ENCODE measurements at regions not wholly inside any gene's neighbourhood (a gene's known extent, or its start where the extent isn't known, plus 50 kb on each side); places are given as distances from the start of the nearest gene placed in this dataset.

GRCh38 chr6:21436625-21437024, 156.9 kb upstream of the SOX4 start:
- no peak for TF ChIP-seq POLR2AphosphoS5 (IDR thresholded peaks at IDR 0.05; ENCODE audit: low read depth)
- TF ChIP-seq CTCF (IDR thresholded peaks at IDR 0.05; ENCODE audit: insufficient read depth, low read length) = no peak
- TF ChIP-seq REST (IDR thresholded peaks at IDR 0.05; ENCODE audit: insufficient replicate concordance, low read depth) = no peak
- no peak for TF ChIP-seq GABPA (IDR thresholded peaks at IDR 0.05; ENCODE audit: low read depth)
- no peak for TF ChIP-seq SPI1 (IDR thresholded peaks at IDR 0.05; ENCODE audit: borderline replicate concordance, low read depth)

Measured in HL-60 (cell line).